MV-4-11 (cell line): ENCODE measurements at regions not wholly inside any gene's neighbourhood (a gene's known extent, or its start where the extent isn't known, plus 50 kb on each side); places are given as distances from the start of the nearest gene placed in this dataset.
A peak's percentile ranks its signal among the peaks of the same experiment; 100 is the strongest.
"Not testable (repeated sequence)": the region's sequence is repeated elsewhere in the genome, so short reads cannot be mapped to it uniquely, and the experiment has no call there.

Experiments
- DNase-seq: peaks from one replicate; lab custom pipeline; 2025; lab: John Stamatoyannopoulos, UW

- DNase-seq, result not testable (repeated sequence)
Observed at GRCh38 chrX:115840729-115841409, 279.9 kb downstream of the PLS3 start.

- not testable (repeated sequence) for DNase-seq
Observed at GRCh38 chrX:115850986-115851385, 290.0 kb downstream of the PLS3 start.

- DNase-seq, result not testable (repeated sequence)
Observed at GRCh38 chrX:115853260-115853659, 292.3 kb downstream of the PLS3 start.

GRCh38 chrX:115881170-115881569 lies 289.4 kb upstream of the AGTR2 start:
- not testable (repeated sequence) for DNase-seq

- DNase-seq, result not testable (repeated sequence)
Observed at GRCh38 chrX:115884121-115884520, 286.4 kb upstream of the AGTR2 start.

GRCh38 chrX:115888041-115888440 lies 282.5 kb upstream of the AGTR2 start:
- not testable (repeated sequence) for DNase-seq

GRCh38 chrX:115888519-115888918 lies 282.0 kb upstream of the AGTR2 start:
- DNase-seq, result not testable (repeated sequence)

GRCh38 chrX:115889121-115889890 lies 281.2 kb upstream of the AGTR2 start:
- DNase-seq, result no peak

- no peak for DNase-seq
Observed at GRCh38 chrX:115892056-115892708, 278.4 kb upstream of the AGTR2 start.

- DNase-seq, result peak; percentile 27
Observed at GRCh38 chrX:115892787-115893671, 277.5 kb upstream of the AGTR2 start.

GRCh38 chrX:115894087-115894486 lies 276.5 kb upstream of the AGTR2 start:
- DNase-seq, result peak; percentile 22

GRCh38 chrX:115895678-115896329 lies 274.7 kb upstream of the AGTR2 start:
- DNase-seq, result no peak

GRCh38 chrX:115896362-115896761 lies 274.2 kb upstream of the AGTR2 start:
- no peak for DNase-seq

- no peak for DNase-seq
Observed at GRCh38 chrX:115897956-115898355, 272.6 kb upstream of the AGTR2 start.

GRCh38 chrX:115898382-115899001 lies 272.1 kb upstream of the AGTR2 start:
- DNase-seq, result peak; percentile 58

GRCh38 chrX:115900425-115900824 lies 270.1 kb upstream of the AGTR2 start:
- no peak for DNase-seq

GRCh38 chrX:115901241-115901640 lies 269.3 kb upstream of the AGTR2 start:
- no peak for DNase-seq

GRCh38 chrX:115902995-115903394 lies 267.5 kb upstream of the AGTR2 start:
- DNase-seq, result no peak

- DNase-seq, result no peak
Observed at GRCh38 chrX:115906276-115906675, 264.3 kb upstream of the AGTR2 start.

GRCh38 chrX:115906881-115907280 lies 263.7 kb upstream of the AGTR2 start:
- no peak for DNase-seq

GRCh38 chrX:115909017-115909416 lies 261.5 kb upstream of the AGTR2 start:
- no peak for DNase-seq
